Activated CD4-positive, alpha-beta T cell treated with anti-CD3 and anti-CD28 coated beads, Interleukin-2, Interleukin-6, amounts not matched to agents 100 ng/mL and 50 ng/mL, durations not matched to agents 16 hours and 8 hours (primary cell): ENCODE measurements at regions not wholly inside any gene's neighbourhood (a gene's known extent, or its start where the extent isn't known, plus 50 kb on each side); places are given as distances from the start of the nearest gene placed in this dataset.
A peak's percentile ranks its signal among the peaks of the same experiment; 100 is the strongest.
"Not testable (repeated sequence)": the region's sequence is repeated elsewhere in the genome, so short reads cannot be mapped to it uniquely, and the experiment has no call there.

Source experiments
- DNase-seq: peaks from one replicate; pipeline ENCODE4 v3.0.0-alpha.2; 2020

DNA sequence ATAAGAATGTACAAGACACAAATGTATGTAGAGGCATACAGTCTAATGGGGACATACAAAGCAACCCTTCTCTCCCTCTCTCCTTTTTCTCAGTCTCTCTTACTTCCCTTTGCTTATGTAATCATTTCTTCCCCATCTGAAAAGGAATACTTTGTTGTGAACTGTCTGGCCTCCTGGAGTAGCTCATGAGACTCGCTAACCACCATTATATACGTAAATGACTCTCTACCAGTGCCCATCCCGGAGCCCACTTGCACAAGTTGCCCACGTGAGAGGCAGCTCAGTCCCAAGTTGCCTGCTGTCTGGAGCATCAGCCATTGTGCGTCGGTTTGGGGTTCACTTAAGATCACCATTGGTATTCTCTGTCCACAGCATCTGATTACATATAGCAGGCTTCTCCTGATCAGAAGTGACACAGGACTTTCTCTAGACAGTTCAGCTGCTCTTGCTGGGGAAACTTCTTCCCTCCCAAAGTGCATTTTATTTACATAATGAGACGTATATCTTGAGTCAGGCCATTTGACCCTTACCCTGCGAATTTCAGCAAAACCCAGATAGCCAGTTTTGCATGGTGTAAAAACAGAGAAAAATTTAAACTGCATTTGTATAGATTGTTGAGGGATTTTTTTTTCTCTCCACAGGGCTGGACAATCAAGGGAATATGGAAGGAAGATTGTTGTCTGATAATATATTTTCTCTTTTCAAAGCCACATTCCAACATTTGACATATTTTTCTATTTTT lies 220.7 kb upstream of the EGLN3 start:
- DNase-seq: no peak

DNA sequence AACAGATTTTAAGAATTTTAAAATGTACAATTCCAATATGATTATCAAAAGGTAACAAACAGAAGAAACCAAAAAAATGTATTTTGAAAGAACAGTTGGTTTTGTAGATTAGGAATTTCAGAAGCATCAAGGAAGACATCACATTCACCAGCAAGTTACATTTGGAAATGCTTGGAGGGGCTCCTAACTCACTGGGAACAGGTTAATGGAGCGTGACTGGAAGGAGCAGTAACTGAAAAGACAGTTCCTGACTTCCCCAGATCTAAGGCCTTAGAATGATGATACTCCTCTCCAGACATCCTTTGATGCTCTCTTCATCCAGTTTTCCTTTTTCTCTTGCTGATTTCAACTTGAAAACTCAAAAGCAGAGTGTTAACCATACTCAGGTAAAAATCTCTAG lies 220.0 kb upstream of the EGLN3 start:
- DNase-seq: no peak

DNA sequence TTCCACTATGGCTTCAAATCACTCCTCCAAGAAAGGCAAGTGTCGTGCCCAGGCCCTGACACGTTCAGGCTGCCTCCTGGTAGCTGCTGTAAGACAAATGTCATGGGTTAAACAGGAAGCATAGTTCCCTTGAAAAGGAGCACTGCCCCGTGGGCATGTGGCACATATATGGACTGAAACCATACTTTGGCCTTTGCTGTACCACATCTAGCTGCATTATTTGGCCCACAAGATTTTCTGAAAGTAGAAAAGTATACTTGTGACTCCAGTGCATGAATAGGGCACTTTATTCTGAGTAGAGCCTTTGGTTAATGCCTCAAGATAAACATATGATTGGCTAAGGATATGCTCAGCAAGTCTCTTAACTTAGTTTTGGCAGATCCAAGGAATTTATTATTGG lies 218.7 kb upstream of the EGLN3 start:
- no peak for DNase-seq

DNA sequence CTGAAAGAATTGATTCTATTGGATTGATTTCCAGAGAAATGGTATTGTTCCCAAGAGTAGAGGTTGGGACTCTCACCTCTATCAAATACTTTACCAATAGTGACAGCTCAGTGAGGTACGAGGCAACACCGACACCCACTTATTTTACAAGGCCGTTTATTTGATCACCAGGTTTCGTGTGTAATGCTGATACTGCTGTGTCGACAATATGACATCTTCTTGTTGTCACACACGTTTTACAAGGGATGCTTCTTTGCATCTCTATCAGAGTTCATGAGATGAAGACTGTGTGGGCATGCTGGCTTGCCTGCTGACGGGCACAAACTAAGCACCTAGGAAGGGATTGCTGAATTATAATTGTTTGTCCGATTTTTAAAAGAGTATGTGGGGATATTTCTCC lies 217.8 kb upstream of the EGLN3 start:
- DNase-seq: no peak

DNA sequence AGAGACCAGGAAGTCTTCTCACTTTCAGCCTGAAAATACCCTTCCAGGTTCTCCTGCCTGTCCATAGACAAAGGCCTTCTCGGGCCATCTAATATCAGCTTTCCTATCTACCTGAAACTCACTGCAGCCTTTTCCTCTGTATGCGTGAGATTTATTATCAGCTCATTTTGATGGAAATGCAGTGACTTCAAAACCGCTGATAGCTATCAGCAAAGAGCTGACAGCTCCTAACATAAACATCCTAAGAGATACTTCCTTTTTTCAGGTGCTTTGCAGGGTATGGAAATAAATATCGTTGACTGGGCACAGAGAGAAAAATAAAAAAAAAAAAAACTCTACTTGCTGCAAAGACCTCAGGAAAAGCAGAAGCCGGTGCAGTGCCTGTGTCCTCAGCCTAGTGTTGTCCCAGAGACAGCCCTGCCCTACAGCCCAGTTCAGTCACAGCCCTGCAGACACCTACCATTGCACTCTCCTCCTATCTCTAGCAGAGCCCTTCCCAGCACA lies 215.0 kb upstream of the EGLN3 start:
- no peak for DNase-seq

DNA sequence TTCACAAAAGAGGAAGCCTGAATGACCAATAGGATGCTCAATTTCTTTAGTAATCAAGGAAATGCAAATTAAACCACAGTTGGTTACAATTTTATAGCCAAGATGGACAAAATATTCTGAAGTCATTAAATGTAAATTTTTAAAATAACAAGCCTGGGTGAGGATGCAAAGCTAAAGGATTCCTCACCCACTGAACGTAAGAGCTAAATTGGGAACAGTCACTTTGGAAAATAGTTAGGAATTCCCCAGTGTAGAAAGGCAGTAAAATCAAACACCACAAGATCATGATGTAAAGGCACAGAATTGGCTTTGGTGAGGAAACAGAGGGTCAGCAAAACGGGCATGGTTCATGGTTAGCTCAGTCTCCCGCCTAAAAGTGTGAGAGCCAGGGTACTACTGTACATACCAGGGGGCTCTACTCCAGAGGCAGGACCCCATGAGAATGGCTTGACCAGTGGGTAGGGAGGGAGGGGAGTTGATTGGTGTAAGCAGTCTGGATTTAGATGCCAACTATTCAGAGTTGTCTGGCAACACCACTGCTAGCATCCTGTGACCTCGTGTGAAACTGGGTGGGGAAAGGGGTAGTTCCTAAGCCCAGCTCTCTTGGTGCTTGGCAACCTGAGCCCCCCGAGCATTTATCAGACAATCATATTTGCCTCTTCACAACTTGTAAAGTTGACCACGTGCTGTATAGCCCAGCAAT lies 213.4 kb upstream of the EGLN3 start:
- DNase-seq: no peak

DNA sequence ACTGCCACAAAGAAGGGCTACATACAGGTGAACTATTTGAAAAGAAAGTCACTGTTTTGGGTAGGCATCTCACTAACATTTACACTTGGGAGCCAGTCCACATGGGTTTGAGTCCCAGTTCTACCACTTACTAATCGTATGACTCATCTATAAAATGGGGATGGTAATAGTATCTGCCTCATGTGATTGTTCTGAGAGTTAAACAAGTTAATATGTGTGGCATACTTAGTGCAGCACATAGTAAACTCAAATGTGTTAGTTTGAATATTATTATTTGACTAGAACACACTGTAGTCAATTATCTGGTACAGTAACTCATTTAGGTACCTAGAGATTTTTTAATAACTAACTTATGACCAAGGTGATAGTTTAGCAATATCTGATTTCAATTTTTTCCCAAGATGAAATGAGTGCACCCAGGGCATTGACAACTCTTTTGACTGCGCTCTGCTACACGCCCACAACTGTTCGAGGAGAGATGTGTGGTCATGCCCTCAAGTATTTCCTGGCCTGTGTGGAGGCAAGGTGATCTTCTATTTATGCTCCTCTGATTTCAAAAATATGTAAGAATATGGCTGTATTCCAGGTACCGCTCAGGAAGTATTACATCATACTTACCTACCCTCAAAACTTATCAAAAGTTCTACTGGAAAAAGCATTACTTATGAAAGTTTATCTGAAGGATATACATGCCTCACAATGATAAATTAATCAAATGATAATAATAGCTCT lies 210.6 kb upstream of the EGLN3 start:
- no peak for DNase-seq

DNA sequence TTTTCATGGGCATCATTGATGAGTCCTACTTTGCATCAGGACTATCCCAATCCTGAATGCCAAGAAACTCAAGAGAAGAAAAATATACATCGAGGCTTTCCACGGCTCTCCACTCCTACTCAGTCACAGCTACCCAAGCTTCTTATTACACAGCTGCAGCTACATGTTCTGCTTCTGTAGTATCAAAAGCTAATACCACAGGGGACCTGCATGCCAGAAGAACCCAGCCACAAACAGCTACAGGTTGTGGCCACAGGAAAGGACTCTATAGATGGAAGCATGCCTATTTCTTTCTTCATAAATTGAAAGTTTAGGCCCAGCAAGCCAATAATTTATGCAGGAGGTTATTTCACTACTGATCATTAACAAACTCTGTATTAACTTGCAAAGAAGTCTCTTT lies 209.7 kb upstream of the EGLN3 start:
- DNase-seq: no peak

DNA sequence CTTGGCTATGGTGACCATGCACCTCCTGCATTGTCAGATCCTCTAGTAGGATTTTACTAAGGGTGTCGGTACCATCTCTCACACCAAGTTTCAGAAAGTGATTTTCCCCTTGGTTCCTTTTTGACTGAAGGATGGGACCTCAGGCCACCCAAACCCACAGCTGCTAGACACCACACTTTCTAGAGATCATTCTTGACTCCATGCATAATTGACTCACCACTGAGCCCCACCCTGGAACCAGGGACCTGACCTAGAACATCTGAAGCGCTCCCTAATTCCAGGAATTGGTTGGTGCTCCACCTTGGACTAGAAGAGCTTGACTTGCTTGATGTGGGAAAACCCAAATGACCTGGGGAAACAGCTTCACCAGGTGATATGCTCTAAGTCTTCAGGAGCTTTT lies 206.8 kb upstream of the EGLN3 start:
- DNase-seq: no peak

DNA sequence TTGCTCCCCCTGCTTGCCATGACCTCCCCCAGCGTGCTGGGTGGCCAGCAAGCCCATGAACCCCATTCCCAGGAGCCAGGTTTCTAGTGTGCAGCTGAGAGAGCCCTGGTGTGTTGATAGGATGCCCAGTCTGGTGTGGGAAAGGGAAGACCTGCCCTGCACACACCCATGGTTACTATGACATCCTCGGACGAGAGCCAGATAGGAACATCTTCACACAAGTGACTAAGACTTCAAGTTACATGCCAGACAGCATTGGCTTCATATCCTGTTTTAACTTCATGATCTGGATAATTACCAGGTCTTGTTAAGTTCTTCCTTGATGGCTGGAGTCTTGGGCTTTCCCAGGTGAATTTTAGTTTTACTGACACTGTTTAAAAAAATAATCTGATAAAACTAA lies 196.6 kb upstream of the EGLN3 start:
- DNase-seq: no peak

DNA sequence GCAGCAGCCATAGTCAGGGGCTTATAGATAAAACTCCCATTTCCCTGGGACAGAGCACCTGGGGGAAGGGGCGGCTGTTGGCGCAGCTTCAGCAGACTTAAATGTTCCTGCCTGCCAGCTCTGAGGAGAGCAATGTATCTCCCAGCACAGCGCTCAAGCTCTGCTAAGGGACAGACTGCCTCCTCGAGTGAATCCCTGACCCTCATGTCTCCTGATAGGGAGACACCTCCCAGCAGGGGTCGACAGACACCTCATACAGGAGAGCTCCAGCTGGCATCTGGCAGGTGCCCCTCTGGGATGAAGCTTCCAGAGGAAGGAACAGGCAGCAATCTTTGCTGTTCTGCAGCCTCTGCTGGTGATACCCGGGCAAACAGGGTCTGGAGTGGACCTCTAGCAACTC lies 189.3 kb upstream of the EGLN3 start:
- DNase-seq: not testable (repeated sequence)

DNA sequence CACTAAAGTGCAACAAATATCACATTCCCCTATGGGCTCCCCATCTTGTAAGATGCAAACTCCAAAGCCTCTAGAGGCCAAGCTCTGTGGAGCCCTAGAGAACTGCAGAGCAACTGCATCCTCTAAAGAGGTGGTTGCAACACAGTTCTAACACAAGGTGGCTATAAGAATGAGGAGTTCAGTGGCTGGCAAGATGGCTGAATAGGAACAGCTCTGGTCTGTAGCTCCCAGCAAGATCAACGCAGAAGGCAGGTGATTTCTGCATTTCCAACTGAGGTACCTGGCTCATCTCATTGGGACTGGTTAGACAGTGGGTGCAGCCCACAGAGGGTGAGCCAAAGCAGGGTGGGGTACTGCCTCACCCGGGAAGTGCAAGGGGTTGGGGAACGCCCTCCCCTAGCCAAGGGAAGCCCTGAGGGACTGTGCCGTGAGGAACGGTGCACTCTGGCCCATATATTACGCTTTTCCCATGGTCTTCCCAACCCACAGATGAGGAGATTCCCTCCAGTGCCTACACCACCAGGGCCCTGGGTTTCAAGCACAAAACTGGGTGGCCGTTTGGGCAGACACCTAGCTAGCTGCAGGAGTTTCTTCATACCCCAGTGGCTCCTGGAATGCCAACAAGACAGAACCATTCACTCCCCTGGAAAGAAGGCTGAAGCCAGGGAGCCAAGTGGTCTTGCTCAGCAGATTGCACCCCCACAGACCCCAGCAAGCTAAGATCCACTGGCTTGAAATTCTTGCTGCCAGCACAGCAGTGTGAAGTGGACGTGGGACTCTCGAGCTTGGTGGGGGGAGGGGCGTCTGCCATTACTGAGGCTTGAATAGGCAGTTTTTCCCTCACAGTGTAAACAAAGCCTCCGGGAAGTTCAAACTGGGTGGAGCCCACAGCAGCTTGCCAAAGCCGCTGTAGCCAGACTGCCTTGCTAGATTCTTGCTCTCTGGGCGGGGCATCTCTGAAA lies 188.6 kb upstream of the EGLN3 start:
- DNase-seq: not testable (repeated sequence)

DNA sequence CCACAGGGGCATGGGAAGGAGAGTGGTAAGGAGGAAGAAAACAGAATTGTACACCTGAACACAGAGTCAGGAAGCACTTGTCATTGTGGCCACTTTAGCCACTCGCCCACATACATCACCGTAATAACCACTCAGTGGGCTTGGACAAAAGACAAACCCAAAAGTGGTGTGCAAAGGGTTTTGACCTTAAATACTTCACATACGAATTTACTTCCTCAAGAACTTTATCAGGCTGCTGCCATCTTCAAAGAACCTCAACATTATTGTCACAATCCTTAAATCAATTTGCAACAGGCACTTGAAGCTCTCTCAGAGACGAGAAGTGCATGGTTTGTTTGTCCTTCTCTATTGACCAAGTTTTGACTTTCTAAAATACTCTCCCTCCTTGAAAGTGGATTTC lies 187.3 kb upstream of the EGLN3 start:
- DNase-seq: no peak

DNA sequence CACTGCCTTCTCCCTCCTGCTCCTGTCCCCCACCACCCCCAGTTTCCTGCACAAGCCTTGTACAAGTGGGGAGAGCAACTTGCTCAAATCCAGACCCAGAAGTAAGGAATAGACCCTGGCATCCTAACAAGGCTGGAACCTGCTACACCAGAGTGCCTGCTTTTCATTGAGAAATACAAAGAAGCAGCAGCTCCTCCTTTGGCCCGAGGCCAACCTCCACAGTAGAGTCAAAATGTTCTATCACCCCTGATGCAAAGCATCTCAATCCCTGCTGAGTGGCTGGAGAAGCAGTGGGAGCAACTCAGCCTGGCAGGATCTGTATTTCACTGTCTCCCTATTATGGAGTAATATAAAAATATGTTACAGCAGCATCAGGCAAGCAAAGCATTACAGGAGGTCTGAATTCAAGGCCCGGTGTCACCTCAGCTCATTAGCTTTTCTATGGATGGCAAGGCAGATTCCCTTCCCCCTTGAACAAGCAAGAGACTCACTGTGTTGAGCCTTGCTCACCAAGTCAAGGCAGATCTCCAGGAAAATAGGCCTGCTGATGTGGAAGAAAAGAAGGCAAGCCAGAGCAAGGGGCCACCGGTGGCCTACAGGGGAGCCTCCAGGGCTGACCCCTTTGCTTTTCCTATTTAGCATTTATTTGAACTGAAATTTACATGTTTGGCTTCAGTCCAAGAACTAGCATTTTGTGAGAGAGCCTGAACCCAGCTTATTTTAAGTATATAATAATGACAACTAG lies 186.3 kb upstream of the EGLN3 start:
- DNase-seq: no peak

DNA sequence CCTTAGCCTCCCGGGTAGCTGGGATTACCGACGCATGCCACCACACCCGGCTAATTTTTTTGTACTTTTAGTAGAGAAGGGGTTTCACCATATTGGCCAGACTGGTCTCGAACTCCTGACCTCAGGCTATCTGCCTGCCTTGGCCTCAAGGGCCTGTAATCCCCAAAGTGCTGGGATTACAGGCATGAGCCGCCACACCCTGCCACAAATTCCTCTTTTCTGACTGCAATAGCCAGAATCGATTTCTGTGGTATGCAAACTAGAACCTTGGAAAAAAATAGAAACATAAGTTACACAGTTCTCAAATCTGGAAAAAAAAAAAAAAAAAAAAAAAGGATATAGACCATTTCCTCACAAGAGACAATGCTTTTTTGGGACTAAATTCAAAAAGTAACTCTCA lies 184.6 kb upstream of the EGLN3 start:
- DNase-seq: no peak

DNA sequence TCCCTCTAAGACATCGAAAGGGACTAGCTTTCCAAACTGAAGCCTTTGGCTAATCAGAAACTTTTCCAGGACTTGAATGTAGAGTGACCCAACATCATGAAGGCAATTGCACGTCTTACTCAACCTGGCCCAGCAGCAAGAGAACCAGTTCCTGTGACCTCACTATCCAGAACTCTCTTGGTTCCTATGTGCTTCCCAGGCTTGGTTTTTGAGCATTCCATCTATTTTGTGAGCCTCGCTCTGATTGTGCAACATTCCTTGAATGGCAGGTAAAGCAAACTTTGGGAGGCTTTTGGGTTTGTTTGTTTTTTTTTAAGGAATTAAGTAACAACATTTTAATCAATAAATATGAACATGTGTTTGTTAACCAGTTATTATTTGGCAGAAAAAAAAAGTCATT lies 183.6 kb upstream of the EGLN3 start:
- DNase-seq: no peak

DNA sequence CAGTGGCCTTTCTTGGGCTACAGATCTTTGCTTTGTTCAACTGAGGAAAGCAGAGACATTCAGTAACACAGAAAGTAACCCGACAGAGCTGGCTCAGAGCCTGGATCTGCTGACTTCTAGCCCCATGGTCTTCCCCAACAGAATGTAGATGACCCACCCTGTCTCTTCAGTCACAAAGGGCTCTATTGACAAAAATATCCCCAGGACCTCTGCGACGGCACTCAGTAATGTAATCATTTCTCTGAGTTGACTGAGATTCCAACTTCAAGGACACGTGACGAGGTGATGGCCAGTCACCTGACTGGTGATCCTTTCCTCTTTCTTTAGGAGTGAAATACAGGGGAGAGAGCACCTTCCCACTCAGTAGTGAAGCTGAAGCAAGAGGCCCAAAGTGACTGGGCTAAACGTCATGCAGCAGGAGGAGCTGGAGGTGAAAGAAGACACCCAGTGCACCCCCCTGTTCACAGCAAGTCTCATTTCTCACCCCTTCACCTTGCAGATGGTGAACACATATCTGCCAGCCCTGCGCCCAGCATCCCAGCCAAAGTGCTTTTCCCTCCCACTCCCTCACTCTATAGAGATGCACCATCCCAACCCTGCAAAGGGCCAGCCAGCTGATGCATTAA lies 179.2 kb upstream of the EGLN3 start:
- DNase-seq: no peak

DNA sequence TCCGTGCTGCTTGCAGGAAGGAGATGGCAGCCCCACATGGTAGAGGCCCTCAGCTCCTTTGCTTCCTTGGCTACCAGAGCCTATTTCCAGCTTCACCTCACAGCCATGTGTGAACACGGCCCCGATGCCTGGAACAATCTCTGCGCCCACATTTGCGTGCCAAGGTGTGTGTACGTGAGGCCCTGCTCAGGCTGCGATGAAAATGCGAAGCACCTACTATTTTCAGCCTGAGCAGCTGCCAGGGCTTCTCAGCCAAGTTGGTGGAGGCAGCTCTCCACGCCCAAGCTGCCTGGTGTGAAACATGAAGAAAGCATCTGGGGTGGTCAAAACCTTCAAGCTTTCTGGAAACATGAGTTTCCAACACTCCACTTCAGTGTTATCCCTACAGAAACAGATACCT lies 177.8 kb upstream of the EGLN3 start:
- DNase-seq: no peak

DNA sequence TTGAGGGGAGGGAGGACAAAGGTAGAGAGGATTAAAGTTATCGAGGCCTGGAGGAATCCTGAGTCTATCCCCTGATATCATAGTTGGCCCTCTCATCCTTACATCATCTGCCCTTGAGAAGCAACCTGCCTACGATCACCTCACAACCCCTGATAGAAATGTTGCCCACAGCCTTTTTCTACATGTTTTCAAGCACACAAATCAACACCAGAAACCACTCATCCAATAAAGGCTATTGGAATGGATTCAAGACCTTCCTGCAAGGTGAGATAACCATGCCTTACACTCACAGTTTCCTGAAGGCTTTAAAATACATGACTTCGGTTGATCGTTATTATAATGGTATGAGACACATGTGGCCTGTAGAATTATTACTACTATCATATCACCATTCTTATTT lies 175.7 kb upstream of the EGLN3 start:
- no peak for DNase-seq

DNA sequence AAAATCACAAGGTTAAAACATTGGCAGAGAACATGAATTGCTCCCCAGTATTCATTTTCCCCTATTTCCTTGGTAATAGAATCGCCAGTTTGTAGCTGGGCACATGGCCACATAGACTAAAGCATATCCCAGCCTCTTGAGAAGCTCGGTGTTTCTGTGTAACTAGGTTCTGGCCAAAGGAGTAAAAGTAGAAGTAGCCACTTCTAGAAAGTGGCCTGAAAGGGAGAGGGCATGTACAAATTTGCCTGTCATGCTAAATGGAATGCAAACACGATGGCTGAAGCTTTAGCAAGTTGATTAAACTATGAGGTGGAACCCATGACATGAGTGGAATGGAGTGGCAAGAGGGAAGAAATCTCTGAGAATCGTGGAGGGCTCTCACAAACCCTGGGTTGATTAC lies 173.7 kb upstream of the EGLN3 start:
- no peak for DNase-seq

DNA sequence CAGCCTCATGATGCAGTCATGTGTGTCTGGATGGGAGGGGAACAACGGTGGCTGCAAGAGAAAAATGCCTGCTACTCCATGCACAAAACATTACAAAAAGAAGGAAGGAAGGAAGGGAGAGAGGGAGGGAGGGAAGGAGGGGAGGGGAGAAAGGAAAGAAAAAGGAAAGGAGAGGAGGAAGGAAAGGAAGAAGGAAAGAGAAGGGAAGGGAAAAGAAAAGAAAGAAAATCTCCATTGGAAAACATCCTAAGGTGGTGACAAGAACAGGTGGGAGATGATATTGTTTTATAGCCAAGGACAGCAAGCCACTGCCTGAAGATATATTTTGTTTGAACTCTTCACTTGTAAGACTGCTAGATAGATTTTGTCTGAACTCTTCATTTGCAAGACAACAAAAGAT lies 171.8 kb upstream of the EGLN3 start:
- DNase-seq: no peak

DNA sequence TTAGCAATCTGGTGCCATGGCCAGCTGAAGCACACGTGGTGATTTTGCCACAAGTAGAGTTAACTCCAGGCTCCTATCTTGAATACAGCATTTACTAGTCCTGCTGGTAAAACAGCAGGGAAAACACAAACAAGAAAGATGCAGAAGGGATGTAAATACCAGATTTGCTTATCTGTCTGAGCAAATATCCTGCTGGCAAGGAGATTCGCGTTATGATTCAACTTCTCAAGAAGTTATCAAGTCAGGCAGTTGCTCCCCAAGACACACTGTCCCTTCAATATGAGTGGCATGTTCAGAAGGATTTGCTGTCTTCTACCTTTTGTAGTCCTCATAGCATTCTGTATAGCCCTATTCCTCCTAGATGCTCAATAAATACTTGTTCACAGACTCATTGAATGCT lies 171.2 kb upstream of the EGLN3 start:
- peak; percentile 8 for DNase-seq
